ENCODE measurements at regions not wholly inside any gene's neighbourhood (a gene's known extent, or its start where the extent isn't known, plus 50 kb on each side); places are given as distances from the start of the nearest gene placed in this dataset.

DNA sequence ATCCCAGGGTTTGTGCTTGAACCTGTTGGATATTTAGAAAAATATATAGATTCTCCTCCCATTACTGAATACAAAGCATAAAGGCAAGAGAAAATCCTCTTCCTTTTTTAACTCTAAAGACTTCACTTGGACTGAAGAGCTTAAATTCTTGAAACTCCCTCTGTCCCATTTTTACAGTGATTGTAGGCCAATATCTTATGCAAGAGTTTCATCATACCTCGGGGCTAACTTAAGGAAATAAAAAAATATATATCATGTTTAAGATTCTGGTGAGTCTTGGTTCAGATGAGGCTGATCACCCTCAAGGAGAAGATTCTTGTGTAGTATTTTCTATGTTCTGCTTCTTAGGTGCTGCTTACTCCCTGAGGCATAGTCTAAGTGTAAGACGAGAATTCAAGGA lies 1449.6 kb downstream of the C4orf33 start:
- no peak overlapping the region for H3K9ac ChIP-seq (ENCODE audit: insufficient read depth, low read length)

GRCh38 chr4:130559268-130559667 lies 1463.3 kb downstream of the C4orf33 start:
- Histone ChIP-seq H3K4me2 (ENCODE audit: extremely low read depth, insufficient read depth, low read length) (no peak overlapping the region), H3K27ac (ENCODE audit: insufficient read depth, low read length) (no peak overlapping the region), H4K20me1 (ENCODE audit: control insufficient read depth, extremely low read depth, insufficient read depth, low read length) (no peaks in the 10 kb centered on the region), H2AFZ (ENCODE audit: low read length) (no peak overlapping the region), H3K27me3 (ENCODE audit: control insufficient read depth, insufficient read depth, low read length) (no peaks in the 10 kb centered on the region), H3K9ac (ENCODE audit: insufficient read depth, low read length) (no peak overlapping the region), H3K79me2 (ENCODE audit: control insufficient read depth, insufficient read depth, low read length) (no peaks in the 10 kb centered on the region), H3K9me3 (ENCODE audit: control insufficient read depth, insufficient read depth, low read depth, low read length) (no peaks in the 10 kb centered on the region), H3K36me3 (ENCODE audit: control insufficient read depth, insufficient read depth, low read length) (no peaks in the 10 kb centered on the region), H3K4me3 (replicated peaks in 1 of 4; ENCODE audit: control extremely low read depth in 1 of 4, insufficient read depth in 1 of 4, low read depth in 3 of 4, low read length in 4 of 4) (no peak overlapping the region), H3K4me1 (ENCODE audit: control insufficient read depth, extremely low read depth, insufficient read depth, low read length) (no peaks in the 10 kb centered on the region)
- peak in 1 of 2 donors; percentile 25 for DNase-seq (ENCODE audit: low read depth in 2 of 2)
- no peak for TF ChIP-seq CTCF (conservative IDR thresholded peaks at IDR 0.05 in 1 of 2, IDR thresholded peaks at IDR 0.05 in 1 of 2; ENCODE audit: low read depth in 1 of 2, low read length in 2 of 2)
- no peak for TF ChIP-seq EZH2 (IDR thresholded peaks at IDR 0.05; ENCODE audit: low read length, missing control alignments)

More for the DNA sequence above, 1449.6 kb downstream of the C4orf33 start:
- no peaks in the 10 kb centered on the region for H4K20me1 ChIP-seq (ENCODE audit: control insufficient read depth, extremely low read depth, insufficient read depth, low read length)
- H3K27ac ChIP-seq (ENCODE audit: insufficient read depth, low read length) = no peak overlapping the region
- no peaks in the 10 kb centered on the region for H3K36me3 ChIP-seq (ENCODE audit: control insufficient read depth, insufficient read depth, low read length)
- no peak for TF ChIP-seq EZH2 (IDR thresholded peaks at IDR 0.05; ENCODE audit: low read length, missing control alignments)
- no peak overlapping the region for H3K4me2 ChIP-seq (ENCODE audit: extremely low read depth, insufficient read depth, low read length)
- H2AFZ ChIP-seq (ENCODE audit: low read length) = no peak overlapping the region
- no peaks in the 10 kb centered on the region for H3K27me3 ChIP-seq (ENCODE audit: control insufficient read depth, insufficient read depth, low read length)
- H3K9me3 ChIP-seq (ENCODE audit: control insufficient read depth, insufficient read depth, low read depth, low read length) = no peaks in the 10 kb centered on the region
- no peak overlapping the region for H3K4me3 ChIP-seq (replicated peaks in 1 of 4; ENCODE audit: control extremely low read depth in 1 of 4, insufficient read depth in 1 of 4, low read depth in 3 of 4, low read length in 4 of 4)
- H3K4me1 ChIP-seq (ENCODE audit: control insufficient read depth, extremely low read depth, insufficient read depth, low read length) = no peaks in the 10 kb centered on the region
- no peaks in the 10 kb centered on the region for H3K79me2 ChIP-seq (ENCODE audit: control insufficient read depth, insufficient read depth, low read length)
- DNase-seq (ENCODE audit: low read depth in 2 of 2) = peak in 1 of 2 donors; percentile 63

- H3K27ac ChIP-seq (ENCODE audit: insufficient read depth, low read length) = no peak overlapping the region
- peak overlapping the region; percentile 20 for H3K4me2 ChIP-seq (ENCODE audit: extremely low read depth, insufficient read depth, low read length)
- no peaks in the 10 kb centered on the region for H4K20me1 ChIP-seq (ENCODE audit: control insufficient read depth, extremely low read depth, insufficient read depth, low read length)
- TF ChIP-seq EZH2 (IDR thresholded peaks at IDR 0.05; ENCODE audit: low read length, missing control alignments) = no peak
- peak; percentile 62 to 76 for TF ChIP-seq CTCF (conservative IDR thresholded peaks at IDR 0.05 in 1 of 2, IDR thresholded peaks at IDR 0.05 in 1 of 2; ENCODE audit: low read depth in 1 of 2, low read length in 2 of 2)
- no peaks in the 10 kb centered on the region for H3K9me3 ChIP-seq (ENCODE audit: control insufficient read depth, insufficient read depth, low read depth, low read length)
- H3K27me3 ChIP-seq (ENCODE audit: control insufficient read depth, insufficient read depth, low read length) = no peaks in the 10 kb centered on the region
- peak; percentile 66 to 88 for DNase-seq (ENCODE audit: low read depth in 2 of 2)
- H2AFZ ChIP-seq (ENCODE audit: low read length) = peak overlapping the region; percentile 79
- H3K9ac ChIP-seq (ENCODE audit: insufficient read depth, low read length) = no peak overlapping the region
- H3K4me3 ChIP-seq (replicated peaks in 1 of 4; ENCODE audit: control extremely low read depth in 1 of 4, insufficient read depth in 1 of 4, low read depth in 3 of 4, low read length in 4 of 4) = peak overlapping the region; percentile 12 to 64 (median 40)
- H3K36me3 ChIP-seq (ENCODE audit: control insufficient read depth, insufficient read depth, low read length) = no peaks in the 10 kb centered on the region
- no peaks in the 10 kb centered on the region for H3K79me2 ChIP-seq (ENCODE audit: control insufficient read depth, insufficient read depth, low read length)
- H3K4me1 ChIP-seq (ENCODE audit: control insufficient read depth, extremely low read depth, insufficient read depth, low read length) = no peaks in the 10 kb centered on the region
Observed at GRCh38 chr4:130563185-130563888, 1467.4 kb downstream of the C4orf33 start.

All from fibroblast of lung (primary cell).